AG20443 (cell line): ENCODE measurements at regions not wholly inside any gene's neighbourhood (a gene's known extent, or its start where the extent isn't known, plus 50 kb on each side); places are given as distances from the start of the nearest gene placed in this dataset.
A peak's percentile ranks its signal among the peaks of the same experiment; 100 is the strongest.

Experiments used
- DNase-seq: peaks from one replicate; pipeline ENCODE4 v3.0.0; 2012; ENCODE audit warnings: low spot score, mixed read lengths

DNA sequence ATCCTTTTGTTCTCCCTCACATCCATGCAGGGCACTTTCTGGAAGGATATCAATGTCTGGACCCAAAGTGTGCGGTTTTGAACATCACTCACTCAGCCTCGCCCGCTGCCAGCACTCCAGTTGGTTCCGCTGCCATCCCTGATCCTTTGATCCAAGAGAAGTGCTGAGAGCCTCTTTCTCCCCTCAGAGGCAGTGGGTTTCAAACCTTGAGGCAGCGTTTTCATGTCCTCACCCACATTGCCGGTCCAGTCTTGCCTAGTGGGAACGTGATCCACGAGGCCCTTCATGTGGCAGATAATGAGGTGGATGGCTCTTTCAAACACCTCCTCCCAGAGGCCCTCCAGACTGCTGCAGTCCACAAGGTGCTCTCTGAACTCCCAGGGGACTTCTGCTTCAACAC is 122.2 kb downstream of the ACTL8 start:
- DNase-seq = no peak

DNA sequence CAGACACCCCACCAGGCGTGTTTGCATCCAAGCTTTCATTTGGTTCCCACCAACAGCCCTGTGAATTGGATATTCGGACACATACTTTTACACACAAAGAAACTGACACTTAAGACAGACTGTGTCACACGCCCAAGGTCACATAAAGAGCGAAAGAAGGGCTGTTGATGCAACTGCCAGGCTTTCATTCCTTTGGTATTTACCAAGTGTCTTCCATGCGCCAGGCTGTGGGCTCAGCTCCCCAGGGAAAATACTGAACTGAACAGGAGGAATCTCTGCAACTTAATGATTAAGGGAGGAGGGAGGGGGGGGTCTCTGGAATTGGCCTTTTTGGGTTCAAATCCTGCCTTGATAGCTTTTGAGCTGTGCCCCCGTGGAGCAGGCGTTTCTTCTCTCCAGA is 122.8 kb downstream of the ACTL8 start:
- DNase-seq = peak; percentile 23

DNA sequence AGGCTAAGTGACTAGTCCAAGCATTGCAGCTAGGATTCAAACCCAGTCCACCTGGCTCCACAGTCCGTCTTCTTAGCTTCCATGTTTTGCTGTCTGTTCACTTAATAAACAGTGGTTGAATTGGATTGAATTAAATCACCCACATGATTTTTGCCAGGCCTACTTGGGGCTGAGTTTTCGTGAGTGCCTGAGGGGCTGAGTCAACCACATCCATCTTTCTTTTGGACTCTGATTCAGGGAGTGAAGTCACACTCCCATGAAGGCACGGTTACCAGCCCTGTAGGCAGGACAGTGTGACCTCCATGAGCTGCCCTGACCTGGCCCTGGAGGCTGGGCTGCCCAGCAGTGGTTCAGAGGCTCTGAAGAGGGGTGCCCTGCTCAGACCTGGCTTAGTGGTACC is 123.7 kb downstream of the ACTL8 start:
- peak; percentile 91 for DNase-seq

DNA sequence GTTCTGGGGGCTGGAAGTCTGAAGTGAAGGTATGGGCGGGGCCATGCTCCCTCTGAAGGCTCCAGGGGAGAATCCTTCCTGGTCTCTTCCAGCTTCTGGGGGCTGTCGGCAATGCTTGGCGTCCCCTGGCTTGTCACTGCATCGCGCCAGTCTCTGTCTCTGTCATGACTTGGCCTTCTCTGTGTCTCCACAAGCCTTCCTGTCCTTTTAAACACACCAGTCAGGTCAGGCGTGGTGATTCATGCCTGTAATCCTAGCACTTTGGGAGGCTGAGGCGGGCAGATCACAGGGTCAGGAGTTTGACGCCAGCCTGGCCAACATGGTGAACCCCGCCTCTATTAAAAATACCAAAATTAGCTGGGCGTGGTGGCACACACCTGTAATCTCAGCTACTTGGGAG is 125.3 kb downstream of the ACTL8 start:
- no peak for DNase-seq

DNA sequence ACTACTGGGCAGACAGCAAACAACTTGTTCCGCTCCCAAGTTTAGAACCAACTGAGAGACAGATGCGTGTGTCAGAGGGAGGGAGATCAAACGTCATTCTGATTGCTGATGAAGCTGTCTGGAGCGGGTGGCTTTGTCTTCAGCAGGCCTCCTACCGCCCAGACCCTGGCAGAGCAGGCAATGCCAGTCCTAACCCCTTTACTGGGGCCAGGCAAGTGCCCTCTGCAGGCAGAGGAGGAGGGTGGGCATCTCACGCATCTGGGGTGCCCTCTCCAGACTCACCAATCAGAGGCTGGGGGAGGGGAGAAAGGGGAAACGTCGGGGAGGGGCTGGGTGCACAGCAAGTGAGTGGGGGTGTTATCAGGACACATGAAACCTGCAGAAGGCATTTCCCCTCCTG is 126.6 kb downstream of the ACTL8 start:
- no peak for DNase-seq

DNA sequence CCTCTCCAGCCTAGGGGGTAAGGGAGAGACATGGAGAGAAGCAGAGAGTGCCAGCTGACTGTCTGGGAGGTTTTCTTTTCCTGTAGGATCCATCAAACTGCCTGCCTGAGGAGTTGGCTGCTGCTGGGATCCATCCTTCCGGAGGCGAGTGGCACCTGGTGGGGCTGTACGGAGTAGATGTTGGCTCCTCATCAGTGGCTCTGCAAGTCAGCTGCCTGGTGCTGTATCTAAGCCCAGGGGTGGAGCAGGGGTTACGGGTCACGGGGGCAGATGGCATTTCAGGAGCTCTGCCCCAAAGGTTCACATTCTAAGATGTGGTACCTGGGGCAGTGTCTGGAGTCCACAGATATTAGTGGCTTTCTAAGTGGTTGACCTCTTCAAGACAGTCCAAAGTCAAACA is 128.0 kb downstream of the ACTL8 start:
- DNase-seq = no peak

DNA sequence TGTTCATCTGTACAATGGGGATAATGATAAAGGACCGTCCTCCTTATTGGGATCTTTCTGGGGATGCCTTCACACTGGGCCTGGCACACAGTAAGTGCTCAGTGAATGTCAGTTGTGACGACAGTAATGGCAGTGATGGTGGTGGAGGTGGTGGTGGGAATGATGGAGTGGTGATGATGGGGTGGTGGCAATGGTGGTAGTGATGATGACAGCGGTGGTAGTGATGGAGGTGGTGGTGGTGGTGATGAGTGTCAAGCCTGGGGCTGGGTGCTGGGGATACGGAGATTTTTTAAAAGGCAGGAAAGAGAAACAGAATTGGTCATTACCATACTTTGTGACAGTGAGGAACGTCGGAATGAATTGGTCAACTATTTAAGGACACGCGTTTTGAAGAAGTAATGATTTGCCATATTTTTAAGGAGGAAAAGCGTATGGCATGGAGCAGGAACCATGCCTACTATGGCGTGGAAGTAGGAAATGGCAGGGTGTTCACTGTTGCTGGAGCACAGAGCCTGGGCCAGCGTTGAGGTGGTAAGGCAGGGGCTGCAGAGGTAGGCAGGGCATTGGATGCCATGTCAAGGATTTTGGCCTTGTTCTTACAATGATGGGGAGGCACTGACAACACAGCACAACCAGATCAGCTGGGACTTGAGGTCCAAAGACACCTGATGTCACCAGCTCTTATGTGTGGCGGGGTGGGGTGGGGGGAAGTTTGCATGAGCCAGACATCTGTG is 128.7 kb downstream of the ACTL8 start:
- no peak for DNase-seq

DNA sequence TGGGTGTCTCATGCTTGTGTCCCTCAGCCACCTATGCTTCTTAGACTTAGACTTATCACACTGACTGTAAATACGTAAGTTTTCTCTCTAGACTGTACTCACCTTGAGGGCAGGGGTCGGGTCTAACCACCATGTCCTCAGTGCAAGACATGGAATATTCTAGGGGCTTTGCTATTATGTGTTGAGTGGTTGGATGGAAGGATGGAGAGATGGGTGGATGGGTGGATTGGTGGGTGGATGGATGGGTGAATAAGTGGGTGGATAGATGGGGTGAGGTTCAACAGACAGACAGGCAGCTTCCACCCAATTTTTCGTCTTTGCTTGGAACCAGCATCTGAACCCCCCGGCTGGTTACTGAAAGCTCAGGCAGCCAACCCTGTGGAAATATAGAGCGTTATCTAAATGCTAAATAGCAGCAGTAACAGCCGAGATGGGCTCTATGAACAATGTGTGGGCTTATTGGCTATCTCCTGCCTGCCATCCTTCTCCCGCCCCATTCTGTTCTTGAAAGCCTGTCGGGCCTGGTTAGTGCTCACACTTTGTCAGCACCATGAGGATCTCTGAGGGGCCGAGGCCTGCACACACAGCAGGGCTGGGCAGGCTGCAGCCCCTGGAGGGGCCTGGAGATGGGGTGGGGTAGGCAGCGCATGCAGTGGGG is 130.7 kb downstream of the ACTL8 start:
- DNase-seq = no peak

DNA sequence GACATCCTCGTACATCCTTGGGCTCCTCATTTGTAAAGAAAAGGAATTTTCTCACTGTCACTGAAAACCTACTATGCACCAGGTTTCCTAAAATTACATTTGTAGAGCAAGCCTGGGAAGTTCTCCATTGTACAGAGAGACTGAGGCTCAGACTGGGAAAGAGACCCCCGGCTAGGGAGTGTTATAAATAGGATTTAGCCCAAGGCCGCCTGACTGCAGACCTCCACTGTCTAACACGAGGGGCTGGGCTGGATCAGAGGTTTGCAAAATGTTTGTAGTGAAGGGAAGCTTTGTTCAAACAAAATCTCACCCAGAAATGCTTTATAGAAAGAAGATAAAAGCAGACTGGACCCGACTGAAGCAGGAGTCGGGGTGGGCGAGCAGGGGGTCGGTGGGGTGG is 131.3 kb downstream of the ACTL8 start:
- no peak for DNase-seq

DNA sequence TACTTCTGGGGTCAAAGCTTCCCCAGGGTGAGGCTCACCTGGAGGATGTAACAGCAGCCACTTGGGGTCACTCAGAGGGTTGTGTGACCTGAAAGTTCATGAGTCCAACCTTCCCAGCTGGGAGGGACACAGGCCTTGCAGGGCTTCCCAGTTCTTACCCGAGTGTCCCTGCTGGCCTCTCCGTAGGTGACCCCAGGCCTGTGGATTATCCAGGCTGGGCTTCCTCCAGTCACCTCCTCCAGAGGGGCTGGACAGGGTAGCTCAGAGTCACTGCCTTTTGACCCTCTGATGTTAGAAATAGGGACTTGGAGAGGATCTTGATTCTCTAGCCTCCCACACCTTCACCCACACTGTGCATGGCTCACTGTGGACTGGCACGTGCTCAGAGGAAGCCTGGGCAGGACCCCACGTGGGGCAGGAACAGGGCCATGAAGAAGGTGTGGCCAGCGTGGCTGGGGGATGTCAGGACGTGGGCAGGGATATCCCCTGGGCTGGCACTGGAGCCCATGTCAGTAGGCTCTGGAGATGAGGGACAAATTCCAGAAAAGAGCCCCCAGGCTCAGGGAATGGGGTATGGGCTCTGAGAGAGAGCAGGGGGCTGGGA is 131.8 kb downstream of the ACTL8 start:
- DNase-seq = no peak

DNA sequence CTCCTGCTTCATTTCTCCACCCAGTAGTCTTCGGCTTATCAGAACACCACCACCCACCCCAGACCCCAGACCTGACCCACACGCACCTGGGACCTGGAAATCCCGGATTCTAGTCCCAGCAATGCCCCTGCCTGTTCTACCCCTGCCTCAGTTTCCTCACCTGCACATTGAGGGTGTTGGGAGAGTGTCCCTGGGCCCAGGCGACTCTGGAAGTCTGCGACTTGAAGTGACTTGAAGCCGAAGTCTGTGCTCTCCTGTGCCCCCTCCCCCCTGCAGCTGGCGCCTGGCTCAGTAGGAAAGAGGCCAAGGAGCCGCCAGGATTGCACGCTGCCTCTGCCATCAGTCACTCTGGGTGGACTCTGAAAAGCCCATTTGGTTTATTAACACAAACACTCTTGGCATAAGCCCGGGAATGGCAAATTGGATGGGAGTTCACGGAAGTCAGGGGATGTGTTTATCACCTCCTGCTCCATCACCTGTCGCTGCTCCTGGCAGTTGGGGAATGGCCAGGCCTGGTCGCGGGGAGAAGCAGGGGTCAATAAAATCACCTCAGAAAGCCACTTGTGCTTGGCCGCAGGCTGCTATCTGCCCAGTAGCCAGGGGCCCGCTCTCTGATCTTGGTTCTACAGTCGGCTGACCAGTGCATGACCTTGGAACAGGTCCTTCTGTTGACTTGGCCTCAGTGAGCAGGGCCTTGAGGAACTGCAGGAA is 132.7 kb downstream of the ACTL8 start:
- no peak for DNase-seq

DNA sequence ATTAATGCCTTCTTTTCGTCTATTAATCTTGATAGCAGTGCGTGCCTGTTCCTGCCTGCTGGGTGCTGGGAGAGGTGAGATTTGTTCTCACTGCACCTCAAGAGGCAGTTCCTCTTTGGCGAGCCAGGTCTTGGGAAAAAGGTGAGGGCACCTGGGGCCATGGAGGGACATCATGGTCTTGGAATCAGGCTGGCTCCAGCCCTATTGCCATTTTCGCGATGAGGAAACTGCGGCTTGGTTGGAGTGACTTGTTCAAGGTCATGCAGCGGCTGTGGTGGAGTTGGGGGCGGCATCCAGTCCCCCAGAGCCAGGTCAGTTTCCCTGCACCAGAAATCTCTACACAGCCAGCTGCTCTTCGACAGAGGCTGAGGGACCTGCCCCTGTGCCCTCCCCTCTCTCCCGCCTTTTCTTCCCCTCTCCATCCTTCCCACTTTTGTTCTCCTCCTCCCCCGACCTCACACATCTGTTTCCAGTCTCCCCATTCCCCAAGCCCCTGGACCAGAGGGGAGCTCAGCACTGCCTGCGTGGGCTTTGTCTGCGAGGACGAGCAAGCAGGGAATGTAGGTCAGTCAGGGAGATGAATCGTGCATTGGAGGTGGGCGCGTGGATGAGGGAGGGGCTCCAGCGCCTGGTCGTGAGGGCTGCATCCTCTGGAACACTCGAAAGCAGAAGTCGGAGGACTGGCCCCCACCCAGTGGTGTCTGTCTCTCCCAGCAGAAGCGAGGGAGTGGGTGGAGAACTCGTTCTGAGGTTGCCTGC is 135.1 kb downstream of the ACTL8 start:
- no peak for DNase-seq

DNA sequence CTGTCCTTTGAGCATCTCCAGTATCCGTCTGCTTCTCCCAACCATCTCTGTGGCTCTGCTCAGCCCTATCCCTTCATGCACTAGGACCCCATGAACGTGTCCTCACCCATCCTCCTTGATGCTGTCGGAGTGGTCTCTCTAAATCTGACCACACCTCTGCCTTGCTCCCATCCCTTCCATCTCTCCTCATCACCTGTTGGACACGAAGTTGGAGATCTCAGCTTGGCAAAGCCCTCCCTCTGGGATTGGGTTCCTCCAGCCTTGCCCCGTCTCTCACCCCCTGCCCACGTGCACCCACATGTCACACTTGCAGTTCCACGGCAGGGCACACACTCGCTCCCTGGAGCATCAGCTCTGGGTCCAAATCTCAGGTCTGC is 135.7 kb downstream of the ACTL8 start:
- DNase-seq = no peak

DNA sequence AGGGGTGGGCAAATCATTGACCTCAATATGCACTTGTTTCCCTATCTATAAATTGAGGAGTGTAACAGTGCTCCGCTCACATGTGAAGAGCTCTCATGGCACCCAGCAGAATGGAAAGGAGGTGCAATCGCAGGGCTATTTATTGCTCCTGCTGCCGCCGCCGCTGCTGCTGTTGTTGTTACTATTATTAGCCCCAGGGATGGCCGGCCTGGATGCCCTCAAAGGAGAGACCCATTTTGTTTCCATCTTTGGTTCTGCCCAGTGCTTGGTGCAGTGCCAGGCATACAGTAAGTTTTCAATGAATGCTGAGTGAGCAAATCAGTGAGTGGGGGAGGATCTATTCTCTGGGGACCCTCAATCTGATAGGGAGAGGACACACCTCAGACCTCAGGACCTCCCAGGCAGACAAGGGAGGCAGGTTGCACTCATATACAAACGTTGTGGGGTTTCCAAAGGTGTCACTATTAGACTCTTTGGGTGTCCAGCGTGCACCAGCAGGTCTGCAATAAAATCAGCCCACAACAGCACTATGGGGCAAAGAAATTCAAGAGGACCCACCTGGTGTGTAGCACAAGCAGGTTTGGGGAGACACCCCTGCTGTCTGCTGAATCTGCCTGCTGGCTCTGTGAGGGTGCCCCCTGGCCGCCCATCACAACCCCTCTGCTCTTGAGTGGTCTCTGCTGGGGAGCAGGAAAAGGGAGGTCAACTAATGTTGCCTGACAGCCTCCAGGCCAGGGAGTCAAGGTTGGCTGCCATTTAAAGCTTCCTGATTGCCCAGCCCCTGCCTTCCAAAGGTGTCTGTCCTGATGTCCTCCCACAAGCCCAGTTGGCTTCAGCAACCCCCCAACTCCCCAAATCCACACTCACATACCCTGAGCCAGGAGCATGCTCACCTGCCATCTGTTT is 136.3 kb downstream of the ACTL8 start:
- no peak for DNase-seq

DNA sequence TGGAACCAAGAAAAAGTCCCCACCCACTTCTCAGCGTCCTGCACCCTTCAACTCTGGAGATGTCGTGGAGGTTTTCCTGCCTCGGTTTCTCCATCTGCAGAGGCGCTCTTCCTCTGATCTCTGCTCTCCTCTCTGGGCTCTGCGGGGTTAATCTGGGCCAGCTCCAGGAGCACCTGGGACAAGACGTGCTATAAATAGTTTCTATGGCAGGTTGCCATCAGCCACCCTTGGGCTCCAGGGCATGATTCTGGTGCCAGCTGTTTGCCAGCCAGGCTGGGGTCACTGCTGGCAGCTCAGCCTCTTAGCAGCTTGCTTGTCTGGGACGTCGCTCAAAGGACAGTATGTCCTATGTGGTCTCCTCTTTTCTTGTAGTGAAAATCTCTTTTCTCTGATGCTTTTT is 137.1 kb downstream of the ACTL8 start:
- no peak for DNase-seq

DNA sequence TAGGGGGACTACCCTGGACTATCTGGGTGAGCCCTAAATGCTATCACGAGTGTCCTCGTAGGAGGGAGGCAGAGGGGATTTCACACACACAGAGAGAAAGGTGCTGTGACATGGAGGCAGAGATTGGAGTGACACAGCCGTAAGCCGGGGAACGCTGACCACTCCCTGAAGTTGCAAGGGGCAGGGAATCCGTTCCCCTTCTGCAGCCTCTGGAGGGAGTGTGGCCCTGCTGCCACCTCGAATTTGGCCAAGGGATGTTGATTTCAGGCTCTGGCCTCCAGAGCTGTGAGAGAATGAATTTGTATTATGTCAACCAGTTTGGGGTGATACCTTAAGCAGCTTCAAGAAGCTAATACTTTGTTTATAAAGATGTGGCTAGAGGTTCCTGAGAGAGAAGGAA is 137.7 kb downstream of the ACTL8 start:
- DNase-seq = no peak

DNA sequence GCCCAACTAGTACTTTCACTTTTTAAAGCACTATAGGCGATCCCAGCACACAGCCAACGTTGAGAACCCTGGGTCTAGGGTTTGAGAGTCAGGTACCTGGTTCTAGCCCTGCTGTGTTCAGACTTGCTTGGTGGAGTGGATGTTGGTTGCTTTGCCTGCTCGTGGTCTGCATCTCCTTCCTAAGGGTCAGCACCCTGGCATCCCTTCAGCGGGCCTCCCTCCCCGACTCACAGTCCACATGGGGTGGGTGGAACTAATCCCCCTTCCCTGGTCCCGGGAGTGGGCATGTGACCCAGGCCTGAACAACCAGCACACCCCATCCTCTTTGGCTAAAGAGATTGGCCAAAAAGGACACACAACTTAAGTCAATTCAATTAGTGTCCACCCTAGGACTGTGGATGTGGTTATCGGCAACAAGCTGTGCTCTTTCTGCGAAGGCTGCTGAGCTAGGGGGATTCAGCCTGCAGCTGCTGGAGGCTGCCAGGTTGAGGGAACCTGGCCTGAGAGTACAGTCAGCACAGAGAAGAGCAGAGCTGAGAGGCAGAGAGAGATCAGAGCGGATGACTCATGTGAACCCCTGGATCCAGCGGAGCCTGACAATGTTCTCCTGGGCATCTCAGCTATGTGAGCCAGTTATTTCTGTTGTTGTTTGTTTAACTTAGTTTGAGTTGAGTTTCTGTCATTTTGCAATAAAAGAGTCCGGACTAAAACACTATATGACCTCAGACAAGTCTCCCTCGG is 138.9 kb downstream of the ACTL8 start:
- DNase-seq = no peak

DNA sequence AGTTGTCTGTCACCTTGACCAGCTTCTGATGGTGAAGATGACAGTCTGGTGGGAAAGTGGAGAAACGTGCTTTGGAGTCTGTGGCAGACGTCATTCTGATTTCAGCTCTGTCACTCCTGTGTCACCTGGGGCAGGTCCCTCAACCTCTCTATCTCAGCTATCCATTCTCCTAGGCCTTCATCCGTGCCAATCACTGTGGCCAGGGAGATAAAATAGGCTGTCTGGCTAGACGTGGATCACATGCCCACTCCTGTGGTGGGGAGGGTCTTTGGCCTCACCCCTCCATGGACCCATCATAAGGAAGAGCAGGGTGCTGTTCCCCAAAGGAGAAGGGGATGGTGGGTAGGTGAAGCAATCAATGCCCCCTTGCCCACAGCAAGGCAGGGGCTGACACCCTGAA is 140.3 kb downstream of the ACTL8 start:
- no peak for DNase-seq

DNA sequence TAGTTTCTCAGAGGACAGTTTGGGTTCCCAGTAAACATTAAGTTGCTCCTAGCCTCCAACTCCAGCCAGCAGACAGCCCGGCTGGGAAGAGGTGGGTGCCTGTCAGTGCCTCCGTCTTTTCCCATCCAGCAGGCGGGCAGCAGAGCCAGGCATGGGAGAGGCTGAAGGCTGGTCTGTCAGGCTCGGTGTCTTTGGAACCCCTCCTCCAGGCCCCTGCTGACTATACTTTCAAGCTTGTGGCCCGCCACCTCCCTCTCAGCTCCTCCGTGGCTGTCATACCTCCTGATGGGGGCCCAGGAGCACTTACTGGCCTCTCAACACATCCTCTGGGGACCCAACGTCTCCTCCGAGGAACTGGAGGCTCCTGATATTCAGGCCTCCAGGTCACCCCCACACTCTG is 140.9 kb downstream of the ACTL8 start:
- DNase-seq = no peak

DNA sequence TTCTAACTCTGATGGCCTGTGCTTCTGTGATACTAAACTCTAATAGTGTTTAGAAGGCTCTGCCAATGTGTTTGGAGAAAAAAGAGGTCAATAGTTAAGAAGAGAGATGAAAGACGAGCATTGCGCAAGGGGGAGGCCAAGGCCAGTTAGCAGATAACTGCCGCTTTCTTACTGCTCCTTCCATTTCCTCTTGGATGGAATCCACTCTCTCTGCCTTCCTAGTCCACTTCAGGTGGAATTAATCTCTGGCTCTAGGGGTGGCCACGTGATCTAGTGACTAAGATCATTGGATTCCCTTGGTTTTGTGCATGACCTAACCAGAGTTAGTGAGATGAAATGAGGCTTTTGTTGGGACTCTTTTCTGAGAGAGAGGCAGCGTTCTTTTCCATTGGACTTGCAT is 148.3 kb downstream of the ACTL8 start:
- DNase-seq = no peak

DNA sequence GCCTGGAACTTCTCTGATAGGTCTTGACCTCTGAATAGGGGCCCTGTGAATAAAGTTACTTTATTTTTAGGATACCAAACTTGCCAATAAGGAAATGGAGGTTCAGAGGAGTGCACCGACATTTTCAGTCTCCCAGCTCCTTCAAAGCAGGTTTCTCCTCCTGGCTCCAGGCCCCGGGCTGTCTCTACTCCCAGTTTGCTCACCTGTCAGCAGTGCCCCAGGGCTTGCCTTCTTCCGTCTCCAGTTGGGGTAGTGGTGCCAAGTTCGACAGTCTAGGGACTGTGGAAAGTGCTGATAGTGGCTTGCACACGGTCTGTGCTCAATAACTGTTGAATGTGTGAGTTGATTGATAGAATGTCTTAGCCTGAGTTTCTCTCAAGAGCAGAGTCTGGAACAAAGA is 149.2 kb downstream of the ACTL8 start:
- DNase-seq = no peak
